ENCODE measurements at regions not wholly inside any gene's neighbourhood (a gene's known extent, or its start where the extent isn't known, plus 50 kb on each side); places are given as distances from the start of the nearest gene placed in this dataset.
"Not testable (repeated sequence)": the region's sequence is repeated elsewhere in the genome, so short reads cannot be mapped to it uniquely, and the experiment has no call there.

DNA sequence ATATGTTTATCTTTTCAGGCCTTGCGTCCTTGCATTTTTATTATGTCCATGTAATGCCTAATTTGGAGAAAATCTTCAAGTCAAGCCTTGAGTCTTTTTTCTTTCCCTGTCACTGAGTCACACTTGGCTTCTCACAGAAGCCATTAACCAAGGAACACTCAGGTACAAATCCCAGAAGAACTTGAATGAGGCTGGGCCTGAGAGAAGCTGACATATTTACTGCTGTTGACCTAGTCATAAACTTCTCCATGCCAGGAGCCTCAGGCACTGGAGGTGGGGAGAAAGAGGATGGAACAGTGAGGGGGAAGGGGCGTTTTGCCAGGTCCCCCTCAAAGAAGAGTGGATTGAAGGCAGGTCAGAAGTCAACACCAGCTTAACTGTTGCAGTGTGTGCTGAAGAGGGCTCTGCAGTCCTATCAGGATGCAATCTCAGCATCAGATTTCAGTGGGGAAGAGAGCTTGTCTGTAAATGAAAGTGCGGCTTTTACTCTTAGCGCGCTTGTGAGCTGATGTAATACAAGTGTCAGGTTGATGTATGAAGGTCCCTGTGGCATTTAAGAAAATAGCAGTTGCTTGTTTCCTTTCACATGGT lies 526.0 kb downstream of the ETS1 start:
- no peak for DNase-seq (ENCODE audit: low read depth, low spot score)
- peak overlapping the region; percentile 81 for H3K27ac ChIP-seq

DNA sequence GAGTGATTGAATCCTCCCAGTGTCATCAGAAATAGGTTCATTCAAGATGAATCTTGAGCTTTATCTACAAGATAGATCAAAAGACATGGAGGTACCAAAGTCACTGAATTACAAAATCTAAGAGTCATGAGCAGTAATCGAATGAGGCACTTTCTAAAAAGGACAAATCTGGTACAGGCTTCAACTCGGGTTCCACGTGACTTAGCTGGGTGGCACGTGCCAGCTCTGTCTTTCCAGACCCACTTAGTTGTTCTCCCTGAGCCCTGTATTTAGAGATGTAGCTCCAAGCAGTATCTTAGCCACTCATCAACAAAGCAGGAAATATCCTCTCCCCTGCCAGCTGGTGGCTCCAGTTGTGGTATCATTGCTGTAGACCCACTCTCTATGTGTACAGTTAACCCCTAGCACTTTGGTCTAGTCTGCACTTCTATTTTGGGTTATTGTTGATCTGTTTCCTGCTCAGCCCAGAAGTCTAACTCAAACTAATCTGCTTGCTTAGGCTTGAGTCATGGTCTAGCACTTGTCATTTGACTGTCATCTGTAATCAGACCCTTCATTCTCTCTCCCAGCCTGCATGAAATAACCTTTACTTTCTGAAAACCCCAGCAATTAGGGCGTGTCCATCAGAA lies 528.7 kb downstream of the ETS1 start:
- H3K27ac ChIP-seq: peak overlapping the region; percentile 98
- DNase-seq (ENCODE audit: low read depth, low spot score): no peak

DNA sequence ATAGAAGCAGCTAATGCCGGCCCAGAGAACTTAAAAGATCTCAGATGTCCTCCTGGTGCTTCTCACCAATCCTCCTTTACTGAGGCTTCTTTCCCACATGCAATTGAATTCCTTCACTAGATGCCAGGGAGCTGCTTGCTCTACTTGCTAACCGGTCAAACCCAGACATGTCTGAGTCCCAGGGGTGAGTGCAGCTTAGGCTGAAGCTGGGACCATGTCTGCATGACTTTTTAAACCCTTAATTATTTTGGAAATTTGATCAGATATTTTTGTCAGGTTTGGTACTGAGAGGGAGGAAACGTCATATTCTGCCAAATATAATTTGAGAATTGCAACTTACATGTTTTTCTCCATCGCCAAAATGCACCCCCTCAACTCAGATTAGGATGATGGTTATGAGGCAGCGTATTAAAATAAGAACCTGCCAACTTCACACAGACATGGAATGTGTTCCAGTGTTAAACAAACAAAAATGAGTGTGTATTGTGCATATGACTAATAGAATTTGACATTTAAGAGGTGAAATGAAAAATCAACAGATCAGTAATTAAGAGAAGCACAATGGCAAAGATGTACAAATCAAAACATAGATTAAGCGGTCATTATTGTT lies 529.5 kb downstream of the ETS1 start:
- peak overlapping the region; percentile 98 for H3K27ac ChIP-seq
- no peak for DNase-seq (ENCODE audit: low read depth, low spot score)

DNA sequence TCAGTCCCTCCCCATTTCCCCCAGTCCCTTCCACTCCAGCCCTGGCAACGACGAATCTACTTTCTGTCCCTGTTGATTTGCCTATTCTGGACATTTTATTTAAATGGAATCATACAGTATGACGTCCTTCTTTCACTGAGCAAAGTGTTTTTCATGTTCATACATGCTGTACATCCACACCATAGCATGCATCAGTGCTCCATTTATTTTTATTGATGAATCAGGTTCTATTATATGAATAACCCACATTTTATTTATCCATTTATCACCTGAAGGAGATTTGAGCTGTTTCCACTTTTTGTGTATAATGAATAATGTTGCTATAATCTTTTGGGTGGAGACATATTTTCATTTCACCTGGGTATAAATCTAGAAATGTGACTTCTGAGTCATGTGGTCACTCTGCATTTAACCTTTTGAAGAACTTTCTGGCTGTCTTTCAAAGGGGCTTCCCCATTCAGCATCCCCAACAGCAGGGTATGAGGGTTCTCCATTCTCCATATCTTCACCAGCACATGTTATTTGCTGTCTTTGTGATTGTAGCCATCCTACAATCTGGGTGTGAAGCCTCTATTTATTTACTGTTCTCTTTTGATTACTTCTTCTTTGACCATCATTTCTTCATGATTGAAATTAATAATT lies 531.7 kb downstream of the ETS1 start:
- H3K27ac ChIP-seq: peak overlapping the region; percentile 98
- DNase-seq (ENCODE audit: low read depth, low spot score): peak; percentile 89

DNA sequence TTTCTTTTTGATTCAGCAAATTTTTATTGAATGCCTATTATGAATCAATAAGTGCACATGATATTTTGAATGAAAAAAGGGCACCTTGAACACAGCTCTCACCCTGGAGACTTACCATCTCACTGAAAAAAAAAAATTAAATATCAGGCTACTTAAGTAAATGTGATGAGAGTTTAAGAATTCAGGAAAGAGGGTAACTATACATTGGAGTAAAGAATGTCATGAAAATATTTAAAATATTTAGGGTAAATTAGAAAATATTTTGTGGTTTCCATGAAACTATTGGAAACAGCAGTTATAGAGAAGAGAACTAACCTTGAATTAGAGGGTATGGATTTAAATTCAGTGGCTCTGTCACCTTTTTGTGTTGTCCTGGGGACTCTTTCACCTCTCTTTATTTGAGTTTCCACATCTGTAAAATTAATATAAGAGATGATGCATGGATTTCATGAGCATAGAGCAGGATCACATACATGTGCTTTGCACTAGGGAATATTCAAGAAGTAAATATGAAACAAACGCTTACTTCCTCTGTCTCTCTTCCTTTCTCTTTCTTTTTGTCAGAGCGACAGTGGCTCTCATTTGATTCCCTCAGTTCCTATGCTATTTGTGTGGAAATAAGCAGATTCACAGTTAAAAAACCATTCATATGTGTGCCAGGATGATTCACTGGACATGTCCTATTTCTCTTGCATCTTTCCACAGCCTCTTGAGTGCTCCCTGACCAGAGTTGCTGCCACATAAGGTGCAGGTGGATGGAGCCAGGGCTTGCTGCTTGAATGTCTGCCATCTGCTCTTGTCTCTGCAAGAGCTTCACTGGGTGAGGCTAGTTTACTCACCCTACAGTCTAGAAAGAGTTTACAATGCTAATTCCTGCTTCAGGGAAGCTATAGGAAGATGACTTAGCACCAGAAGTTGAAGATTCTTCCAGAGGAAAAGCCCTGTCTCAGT lies 533.1 kb downstream of the ETS1 start:
- DNase-seq (ENCODE audit: low read depth, low spot score): peak; percentile 64
- peak overlapping the region; percentile 98 for H3K27ac ChIP-seq

DNA sequence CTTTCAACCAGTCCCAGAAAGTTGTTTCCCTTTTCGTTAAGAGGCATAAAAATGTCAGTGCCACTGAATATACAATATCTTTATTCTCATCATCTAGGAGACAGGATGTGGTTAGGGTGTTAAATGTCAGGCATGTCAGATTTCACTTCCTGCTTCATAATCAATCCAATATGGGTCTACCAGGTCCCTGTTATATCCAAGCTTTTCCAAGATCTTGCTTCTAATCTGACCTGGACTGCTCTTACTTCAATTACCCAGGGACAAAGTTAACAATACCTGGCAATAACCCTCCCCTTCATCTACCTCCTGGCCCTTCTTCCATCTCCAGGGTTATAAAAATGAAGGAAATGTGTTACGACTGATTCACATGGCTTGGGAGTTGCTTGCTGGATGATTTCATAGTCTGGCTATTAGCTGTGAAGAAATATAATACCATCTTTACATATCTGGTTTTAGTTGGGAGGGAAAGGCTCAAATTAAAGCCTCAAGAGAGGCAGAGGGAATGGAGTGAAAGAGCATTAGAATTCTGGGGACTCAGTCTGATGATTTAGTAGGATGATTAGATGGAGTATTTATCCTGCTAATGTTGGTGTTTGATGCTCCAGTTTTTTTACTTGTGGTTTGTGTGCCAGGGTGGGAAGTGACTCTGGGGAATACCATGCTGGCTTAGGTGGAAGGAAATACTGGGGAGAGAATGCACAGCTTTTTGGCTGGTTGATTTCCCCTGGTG lies 534.3 kb downstream of the ETS1 start:
- peak overlapping the region; percentile 98 for H3K27ac ChIP-seq
- no peak for DNase-seq (ENCODE audit: low read depth, low spot score)

DNA sequence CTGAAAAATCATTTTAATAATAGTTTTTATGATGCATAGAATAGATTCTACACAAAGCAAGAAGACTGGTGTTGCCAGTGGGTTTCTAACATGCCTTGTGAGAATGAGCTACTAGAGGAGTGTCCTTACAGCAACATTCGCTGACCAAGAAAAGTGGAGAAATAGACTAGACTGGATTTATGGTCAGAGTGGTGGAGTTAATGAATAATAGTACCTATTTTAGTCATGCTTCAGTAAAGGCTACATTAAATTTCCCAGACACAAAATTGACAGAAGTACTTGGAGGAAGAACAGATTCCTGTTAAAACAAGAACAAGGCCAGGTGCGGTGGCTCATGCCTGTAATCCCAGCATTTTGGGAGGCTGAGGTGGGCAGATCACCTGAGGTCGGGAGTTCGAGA lies 539.2 kb downstream of the ETS1 start:
- H3K27ac ChIP-seq: no peak overlapping the region
- no peak for DNase-seq (ENCODE audit: low read depth, low spot score)

DNA sequence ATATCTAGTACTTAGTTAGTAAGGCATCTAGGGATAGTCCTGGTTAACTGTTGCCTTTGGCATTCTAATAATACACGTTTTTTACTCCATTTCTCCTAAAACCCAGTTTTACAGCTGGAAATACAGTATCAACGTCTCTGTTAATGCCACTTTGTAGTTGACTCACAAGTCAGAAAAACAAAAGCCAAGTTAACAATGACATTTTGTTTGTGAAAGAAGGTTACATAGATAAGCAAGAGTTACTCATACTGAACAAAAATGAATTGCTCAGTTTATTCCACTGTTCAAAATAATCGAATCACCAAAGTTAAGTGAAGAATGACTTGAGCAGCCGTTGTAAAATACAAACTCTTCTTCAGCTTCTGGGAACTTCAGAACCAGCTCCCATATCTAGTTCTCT lies 540.3 kb downstream of the ETS1 start:
- no peak for DNase-seq (ENCODE audit: low read depth, low spot score)
- no peak overlapping the region for H3K27ac ChIP-seq

DNA sequence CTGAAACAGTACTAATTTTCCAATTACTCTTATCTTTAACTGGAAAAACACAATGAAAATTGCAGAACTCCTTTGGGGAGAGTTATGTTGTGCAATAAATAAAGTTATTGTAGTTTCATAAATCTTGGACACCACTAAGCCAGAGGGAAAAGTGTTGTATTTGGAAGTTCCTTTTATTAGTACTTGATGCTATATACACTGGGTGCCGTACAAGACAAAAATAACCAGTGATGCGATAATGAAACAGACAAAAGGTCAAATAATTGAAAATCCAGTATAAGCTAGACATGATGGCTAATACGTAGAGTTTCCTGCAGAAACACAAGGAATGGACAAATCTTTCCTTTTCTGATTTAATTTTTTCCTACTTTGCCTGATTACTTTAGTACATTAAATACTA lies 541.1 kb downstream of the ETS1 start:
- no peak overlapping the region for H3K27ac ChIP-seq
- no peak for DNase-seq (ENCODE audit: low read depth, low spot score)

DNA sequence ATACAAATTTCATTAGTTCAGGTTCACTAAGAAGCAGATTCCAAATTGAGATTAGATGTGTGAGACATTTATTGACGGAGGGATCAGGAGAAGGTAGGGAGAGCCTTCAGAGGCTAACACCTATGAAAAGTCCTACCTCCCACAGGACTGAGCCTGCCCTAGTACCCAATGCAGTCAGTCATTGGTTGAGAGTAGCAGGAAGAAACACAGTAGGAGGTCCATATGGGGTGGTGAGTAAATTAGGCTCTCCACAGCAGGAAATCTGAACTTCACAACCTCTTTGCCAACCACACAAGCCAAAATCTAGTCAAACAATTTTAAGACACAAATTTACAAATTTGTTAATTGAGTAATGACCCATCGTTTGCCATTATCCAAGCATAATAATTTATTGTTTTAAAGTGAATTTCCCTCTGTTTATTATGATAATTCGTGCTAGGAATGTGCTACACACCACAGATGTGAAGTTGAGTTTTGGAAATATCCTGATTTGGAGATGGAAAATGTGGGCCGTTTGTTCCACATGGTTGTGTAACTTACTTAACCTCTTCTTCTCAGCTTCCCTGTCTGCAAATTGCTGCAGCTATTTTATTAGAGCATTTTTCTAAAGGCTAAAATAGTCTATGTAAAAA lies 542.1 kb downstream of the ETS1 start:
- no peak overlapping the region for H3K27ac ChIP-seq
- DNase-seq (ENCODE audit: low read depth, low spot score): no peak

DNA sequence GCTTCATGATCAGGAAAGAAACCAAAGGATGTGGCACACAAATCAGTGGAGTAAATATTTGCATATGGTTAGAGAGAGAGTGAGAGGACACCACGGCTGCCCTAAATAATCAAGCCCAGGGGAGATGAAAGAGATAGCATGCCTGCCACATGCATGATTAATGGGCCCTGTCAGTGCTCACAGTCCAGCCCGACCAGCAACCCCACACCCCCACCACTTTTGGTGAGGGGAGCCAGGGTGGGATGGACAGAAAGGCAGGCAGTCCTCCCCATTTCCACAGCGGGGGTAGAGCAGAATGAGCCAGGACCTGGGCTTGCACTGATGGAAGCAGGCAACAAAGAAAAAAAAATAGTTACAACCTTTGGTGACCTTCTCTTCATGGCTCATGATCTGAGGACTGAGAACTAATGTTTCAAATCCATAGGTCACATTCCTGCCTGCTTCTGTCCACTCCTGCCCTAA lies 545.0 kb downstream of the ETS1 start:
- no peak for DNase-seq (ENCODE audit: low read depth, low spot score)
- no peak overlapping the region for H3K27ac ChIP-seq

DNA sequence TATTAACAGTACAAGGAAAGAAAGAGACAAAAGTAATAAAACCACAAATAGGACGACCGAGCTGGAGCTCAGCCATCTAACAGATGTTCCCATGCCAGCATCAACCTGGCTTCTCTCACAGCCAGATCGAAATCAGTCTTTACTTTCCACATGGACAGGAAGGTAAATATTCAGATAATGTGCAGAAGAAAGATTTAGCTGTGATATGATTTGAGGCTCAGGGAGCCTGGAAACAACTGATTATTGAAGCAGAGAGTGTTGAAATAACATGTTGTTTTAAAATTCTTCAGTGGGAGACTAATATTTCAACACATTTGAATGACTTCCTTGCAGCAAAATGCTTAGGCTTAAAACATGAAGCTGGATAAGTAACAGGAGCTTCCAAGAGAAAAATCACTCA lies 546.8 kb downstream of the ETS1 start:
- no peak for DNase-seq (ENCODE audit: low read depth, low spot score)

DNA sequence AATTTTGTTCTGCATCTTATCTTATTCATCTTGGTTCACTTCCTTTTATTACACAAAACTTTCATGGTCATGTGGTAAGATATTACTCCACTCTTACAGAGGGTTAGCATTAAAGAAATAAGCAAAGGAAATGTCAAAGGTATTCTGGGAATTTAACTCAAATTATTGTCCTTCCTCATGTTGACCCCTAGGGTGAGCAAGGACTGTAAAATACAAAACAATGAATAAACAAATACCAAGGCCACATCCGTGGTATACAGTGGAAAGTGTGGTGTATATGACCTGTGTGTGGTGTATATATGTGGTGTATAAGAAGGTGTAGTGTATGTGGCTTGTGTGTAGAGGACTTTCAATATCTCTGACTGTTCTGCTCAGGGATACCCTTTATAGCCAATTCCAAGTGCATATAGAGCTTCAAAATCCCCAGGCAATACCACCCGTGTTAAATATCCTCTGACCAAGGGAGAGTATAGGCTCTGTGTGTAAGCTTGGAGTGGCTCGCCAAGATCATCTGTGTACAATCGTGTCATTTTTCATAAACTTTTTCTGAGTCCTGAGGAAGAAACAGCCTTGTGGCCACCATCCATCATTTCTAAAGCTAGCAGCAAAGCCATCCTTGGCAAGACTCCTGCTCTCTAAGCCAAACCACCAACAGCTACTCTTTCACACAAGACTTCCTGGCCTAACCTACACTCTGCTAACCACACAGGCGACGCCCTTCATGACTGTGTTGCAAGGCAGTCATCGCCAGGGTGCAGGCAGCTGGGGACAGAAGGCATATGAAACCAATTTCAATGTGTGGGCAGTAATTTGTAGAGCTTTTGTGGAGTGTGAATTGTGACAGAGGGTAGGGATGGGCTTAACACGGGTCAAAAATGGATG lies 548.0 kb downstream of the ETS1 start:
- peak; percentile 77 for DNase-seq (ENCODE audit: low read depth, low spot score)
- peak overlapping the region; percentile 26 for H3K27ac ChIP-seq

More for the DNA sequence above, 546.8 kb downstream of the ETS1 start:
- H3K27ac ChIP-seq: no peak overlapping the region

DNA sequence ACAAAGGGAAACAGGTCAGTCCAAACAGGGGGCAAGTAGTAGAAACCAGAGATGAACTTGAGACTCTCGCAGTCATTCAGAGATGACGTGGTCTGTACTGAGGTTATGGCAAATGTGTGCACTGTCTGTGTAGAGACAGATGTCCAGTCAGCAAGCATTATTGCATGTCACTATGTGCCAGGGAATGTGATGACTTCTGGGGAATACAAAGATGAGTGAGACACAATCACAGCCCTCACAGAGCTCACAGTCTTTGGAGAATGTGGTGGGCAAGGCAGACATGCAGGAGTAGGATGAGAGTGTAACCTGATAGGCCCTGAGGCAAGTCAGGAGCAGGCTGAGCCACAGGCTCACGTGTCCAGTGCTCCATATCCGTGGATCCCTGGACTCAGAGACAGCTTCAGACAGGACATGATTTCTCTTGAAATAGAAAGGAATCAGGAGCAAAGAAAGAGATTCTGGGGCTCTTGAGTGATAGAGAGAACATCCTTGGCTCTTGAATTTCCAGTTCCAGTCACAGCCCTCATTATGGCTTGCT lies 550.7 kb downstream of the ETS1 start:
- DNase-seq (ENCODE audit: low read depth, low spot score): no peak
- no peak overlapping the region for H3K27ac ChIP-seq

DNA sequence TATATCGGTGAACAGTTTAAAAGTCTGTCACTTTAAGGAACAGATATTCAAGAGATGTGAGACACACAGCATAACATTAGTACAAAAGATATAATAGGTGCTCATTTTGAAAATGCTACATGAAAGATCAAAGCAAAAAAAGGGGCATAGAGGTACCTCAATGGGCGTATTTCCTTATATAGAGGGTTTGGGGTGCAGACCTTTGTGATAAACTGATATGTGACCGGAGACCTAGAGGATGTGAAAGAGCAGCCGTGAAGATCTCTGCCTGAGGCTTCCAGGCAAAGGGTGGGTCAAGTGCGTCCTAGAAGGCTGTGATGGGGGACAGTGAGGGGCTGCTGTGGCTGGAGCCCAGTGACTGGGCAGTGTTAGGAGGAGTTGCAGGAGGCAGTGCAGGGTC lies 551.4 kb downstream of the ETS1 start:
- DNase-seq (ENCODE audit: low read depth, low spot score): no peak
- no peak overlapping the region for H3K27ac ChIP-seq

DNA sequence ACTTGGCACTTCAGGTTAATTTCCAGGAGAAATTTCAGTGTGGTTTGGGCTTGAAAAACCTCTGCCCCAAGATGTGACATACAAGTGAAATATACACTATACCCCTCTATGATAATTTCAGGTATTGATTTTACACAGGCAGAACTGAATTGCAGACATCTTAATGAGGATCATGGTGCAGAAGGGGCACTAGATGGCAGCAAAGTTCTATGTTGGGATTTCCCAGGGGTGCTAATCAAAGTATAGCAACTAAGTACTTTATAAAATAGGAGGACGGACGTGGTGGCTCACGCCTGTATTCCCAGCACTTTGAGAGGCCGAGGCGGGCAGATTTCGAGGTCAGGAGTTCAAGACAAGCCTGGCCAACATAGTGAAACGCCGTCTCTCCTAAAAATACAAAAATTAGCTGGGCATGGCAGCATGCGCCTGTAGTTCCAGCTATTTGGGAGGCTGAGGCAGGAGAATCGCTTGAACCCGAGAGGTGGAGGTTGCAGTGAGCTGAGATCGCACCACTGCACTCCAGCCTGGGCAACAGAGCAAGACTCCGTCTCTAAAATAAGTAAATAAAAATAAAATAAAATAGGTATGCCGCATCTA lies 555.7 kb downstream of the ETS1 start:
- not testable (repeated sequence) for DNase-seq (ENCODE audit: low read depth, low spot score); H3K27ac ChIP-seq

DNA sequence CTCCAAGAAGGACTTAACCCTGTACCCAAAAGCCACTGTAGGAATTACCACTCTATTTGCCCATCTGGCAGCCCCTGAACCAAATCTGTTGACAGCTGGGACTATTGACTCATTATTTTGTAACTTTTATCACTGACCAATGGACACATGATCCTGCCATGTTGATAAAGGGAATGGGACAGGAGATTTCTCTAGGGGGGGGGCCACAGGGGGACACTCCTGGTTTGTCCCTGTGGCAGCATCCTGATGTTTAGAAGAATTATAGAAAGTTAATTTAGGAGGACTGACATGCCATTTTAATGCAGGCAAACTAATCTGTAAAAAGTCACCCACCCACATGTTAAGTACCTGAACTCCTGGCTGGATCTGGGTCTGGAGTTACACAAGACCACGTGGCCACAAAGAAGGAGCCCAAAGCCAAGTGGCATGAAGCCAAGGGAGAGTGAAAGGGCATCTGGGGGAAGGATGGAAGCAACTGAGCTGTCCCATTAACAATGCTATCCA lies 558.1 kb downstream of the ETS1 start:
- H3K27ac ChIP-seq: no peak overlapping the region
- DNase-seq (ENCODE audit: low read depth, low spot score): no peak

Data from epithelial cell of prostate (primary cell).